Activated naive CD4-positive, alpha-beta T cell treated with anti-CD3 and anti-CD28 coated beads, Interleukin-2, amount 10 ng/mL, durations not matched to agents 7 days and 5 days (primary cell): ENCODE measurements at regions not wholly inside any gene's neighbourhood (a gene's known extent, or its start where the extent isn't known, plus 50 kb on each side); places are given as distances from the start of the nearest gene placed in this dataset.
"Not testable (repeated sequence)": the region's sequence is repeated elsewhere in the genome, so short reads cannot be mapped to it uniquely, and the experiment has no call there.

Source experiments
- CTCF ChIA-PET: fragments of 350-600 bp; sonication (Branson Sonifier 250); formaldehyde crosslinking; loops from one replicate; lab custom pipeline; 2021; ENCODE audit warnings: antibody characterized with exemption; lab: Charles Lee
- DNase-seq: peaks from one replicate; pipeline ENCODE4 v3.0.0-alpha.2; 2020
- H3K27ac Mint-ChIP-seq: one replicate; pipeline ENCODE4 v1.8.0; 2021; ENCODE audit warnings: mild to moderate bottlenecking, moderate library complexity, mixed read lengths
- H3K27me3 Mint-ChIP-seq: one replicate; pipeline ENCODE4 v1.8.0; 2021; ENCODE audit warnings: mild to moderate bottlenecking, mixed read lengths
- H3K36me3 Mint-ChIP-seq: one replicate; pipeline ENCODE4 v1.8.0; 2021; ENCODE audit warnings: mixed read lengths
- H3K4me1 Mint-ChIP-seq: one replicate; pipeline ENCODE4 v1.8.0; 2021; ENCODE audit warnings: mixed read lengths
- H3K4me3 Mint-ChIP-seq: one replicate; pipeline ENCODE4 v1.8.0; 2021; ENCODE audit warnings: mild to moderate bottlenecking, moderate library complexity, mixed read lengths
- H3K9me3 Mint-ChIP-seq: one replicate; pipeline ENCODE4 v1.8.0; 2021; ENCODE audit warnings: mixed read lengths

- Mint-ChIP-seq H3K9me3 (no peaks in the 10 kb centered on the region), H3K36me3 (no peaks in the 10 kb centered on the region), H3K4me3 (no peak overlapping the region), H3K4me1 (no peaks in the 10 kb centered on the region), H3K27me3 (peaks cover 11% of the 10 kb centered on the region), H3K27ac (no peak overlapping the region)
- CTCF ChIA-PET, result interaction anchor here (0.5 kb wide), 1 partner anchor 2000 kb away, joined by 3 read pairs; no protein-coding TSS in a partner anchor
- no peak for DNase-seq
Measured at GRCh38 chr5:155134130-155134529, 120.6 kb downstream of the KIF4B start.

- Mint-ChIP-seq H3K27ac (no peak overlapping the region), H3K9me3 (no peaks in the 10 kb centered on the region), H3K4me1 (no peaks in the 10 kb centered on the region), H3K27me3 (peaks cover 14% of the 10 kb centered on the region), H3K36me3 (no peaks in the 10 kb centered on the region), H3K4me3 (no peak overlapping the region)
- CTCF ChIA-PET, result interaction anchor here (0.6 kb wide), 1 partner anchor 798 kb away, joined by 3 read pairs; no protein-coding TSS in a partner anchor
- DNase-seq, result no peak
Measured at GRCh38 chr5:155136216-155136850, 122.8 kb downstream of the KIF4B start.

DNA sequence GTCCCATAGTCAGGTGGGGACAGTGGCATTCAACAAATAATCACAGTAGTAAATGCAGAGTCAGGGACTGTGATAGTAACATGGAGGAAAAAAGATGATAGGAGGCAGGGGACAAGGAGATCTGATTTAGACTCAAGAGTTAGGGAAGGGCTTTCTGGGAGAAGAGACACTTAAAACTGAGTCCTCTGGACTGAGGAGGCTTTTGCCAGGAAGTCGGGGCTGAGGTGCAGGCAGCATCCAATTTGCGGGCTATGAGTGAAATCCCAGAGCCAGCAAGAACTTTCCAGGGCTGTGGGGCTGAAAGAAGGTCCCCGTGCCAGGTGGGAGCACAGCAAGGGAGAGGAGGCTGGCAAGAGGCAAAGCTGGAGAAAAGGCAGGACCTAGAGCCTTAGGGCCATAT, 124.1 kb downstream of the KIF4B start:
- Mint-ChIP-seq H3K9me3 (no peaks in the 10 kb centered on the region), H3K27me3 (peaks cover 13% of the 10 kb centered on the region), H3K27ac (no peak overlapping the region), H3K4me1 (no peaks in the 10 kb centered on the region), H3K4me3 (no peak overlapping the region), H3K36me3 (no peaks in the 10 kb centered on the region)
- CTCF ChIA-PET, result no interaction called here
- DNase-seq, result no peak

- DNase-seq, result no peak
- CTCF ChIA-PET, result interaction anchor here (1.3 kb wide), 1 partner anchor 1991 kb away, joined by 5 read pairs; no protein-coding TSS in a partner anchor
- Mint-ChIP-seq H3K36me3 (no peaks in the 10 kb centered on the region), H3K27me3 (peaks cover 13% of the 10 kb centered on the region), H3K9me3 (no peaks in the 10 kb centered on the region), H3K4me1 (no peaks in the 10 kb centered on the region), H3K27ac (no peak overlapping the region), H3K4me3 (no peak overlapping the region)
Measured at GRCh38 chr5:155140646-155141045, 127.1 kb downstream of the KIF4B start.

DNA sequence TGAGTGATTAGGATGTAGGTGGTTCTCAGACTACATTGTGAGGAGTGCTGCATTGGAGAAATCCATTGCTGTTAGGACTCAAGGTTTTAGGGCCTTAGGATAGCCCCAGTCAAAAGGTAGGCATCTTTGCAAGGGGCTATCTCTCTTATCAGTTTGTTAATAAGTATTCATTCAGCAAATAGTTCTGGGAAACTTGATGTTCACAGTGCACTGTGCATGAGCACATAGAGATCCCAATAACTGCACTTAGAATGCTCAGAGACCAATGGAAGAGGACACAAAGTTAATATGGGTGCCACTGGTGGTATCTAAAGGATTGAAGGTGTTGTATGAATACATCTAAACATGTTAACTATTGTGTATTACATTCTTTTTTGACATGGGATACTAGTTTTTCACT, 131.4 kb downstream of the KIF4B start:
- Mint-ChIP-seq H3K9me3 (no peaks in the 10 kb centered on the region), H3K4me1 (no peaks in the 10 kb centered on the region), H3K4me3 (no peak overlapping the region), H3K36me3 (no peaks in the 10 kb centered on the region), H3K27ac (no peak overlapping the region), H3K27me3 (no peaks in the 10 kb centered on the region)
- no peak for DNase-seq
- CTCF ChIA-PET, result no interaction called here

- H3K36me3 Mint-ChIP-seq, result no peaks in the 10 kb centered on the region
- H3K4me3 Mint-ChIP-seq, result no peak overlapping the region
- no peak for DNase-seq
- H3K4me1 Mint-ChIP-seq, result no peaks in the 10 kb centered on the region
- no peak overlapping the region for H3K27ac Mint-ChIP-seq
- H3K9me3 Mint-ChIP-seq, result no peaks in the 10 kb centered on the region
- H3K27me3 Mint-ChIP-seq, result no peaks in the 10 kb centered on the region
- CTCF ChIA-PET, result interaction anchor here (0.5 kb wide), 1 partner anchor 1417 kb away, joined by 3 read pairs; no protein-coding TSS in a partner anchor
Measured at GRCh38 chr5:155147222-155147621, 133.7 kb downstream of the KIF4B start.

GRCh38 chr5:155148694-155149093, 135.1 kb downstream of the KIF4B start:
- no peaks in the 10 kb centered on the region for H3K9me3 Mint-ChIP-seq
- no peak overlapping the region for H3K27ac Mint-ChIP-seq
- no peaks in the 10 kb centered on the region for H3K36me3 Mint-ChIP-seq
- H3K27me3 Mint-ChIP-seq, result no peaks in the 10 kb centered on the region
- H3K4me3 Mint-ChIP-seq, result no peak overlapping the region
- no peak for DNase-seq
- H3K4me1 Mint-ChIP-seq, result no peaks in the 10 kb centered on the region
- CTCF ChIA-PET, result interaction anchor here (1.6 kb wide), 1 partner anchor 10 kb away, joined by 6 read pairs; no protein-coding TSS in a partner anchor

DNA sequence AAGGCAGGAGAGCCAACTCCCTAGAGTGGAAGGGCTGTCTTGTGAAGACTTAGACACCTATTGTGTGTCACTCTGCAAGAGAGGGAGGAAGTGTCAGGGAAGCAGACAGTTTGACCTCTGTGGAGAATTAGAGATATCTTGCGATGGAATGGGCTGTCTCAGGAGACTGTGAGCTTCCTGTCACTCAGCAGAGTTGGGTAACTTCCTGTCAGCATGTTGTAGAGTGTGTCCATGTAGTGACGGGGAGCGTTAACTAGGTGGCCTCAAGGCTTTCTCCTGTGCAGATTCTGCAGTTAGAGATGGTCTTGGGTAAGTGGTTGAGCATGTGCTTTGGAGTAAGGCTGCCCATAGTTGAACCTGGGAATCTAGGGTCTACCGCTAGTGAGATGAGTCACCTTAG, 136.5 kb downstream of the KIF4B start:
- Mint-ChIP-seq H3K4me3 (no peak overlapping the region), H3K4me1 (no peaks in the 10 kb centered on the region), H3K27me3 (no peaks in the 10 kb centered on the region), H3K27ac (no peak overlapping the region), H3K36me3 (no peaks in the 10 kb centered on the region), H3K9me3 (no peaks in the 10 kb centered on the region)
- no peak for DNase-seq
- CTCF ChIA-PET, result no interaction called here

DNA sequence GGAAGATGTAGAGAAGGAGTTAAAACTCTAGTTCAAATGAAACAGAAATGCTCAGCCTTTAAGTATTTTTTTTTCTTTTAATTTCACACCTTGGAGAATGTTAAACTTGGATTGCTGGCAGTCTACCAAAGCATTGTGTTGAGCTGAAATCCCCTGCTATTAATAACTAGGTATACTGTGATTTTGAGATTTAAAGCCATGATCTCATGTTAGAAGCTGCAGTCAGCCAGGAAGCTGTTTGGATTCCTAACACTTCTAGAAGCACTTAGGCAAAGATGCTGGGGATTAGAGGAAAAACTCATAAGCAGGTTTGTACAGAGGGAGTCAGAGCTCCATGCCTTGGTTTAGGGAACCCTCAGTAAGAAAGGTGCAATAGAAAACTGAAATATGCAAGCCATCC, 141.4 kb downstream of the KIF4B start:
- H3K27me3 Mint-ChIP-seq, result no peaks in the 10 kb centered on the region
- no peaks in the 10 kb centered on the region for H3K36me3 Mint-ChIP-seq
- CTCF ChIA-PET, result no interaction called here

DNA sequence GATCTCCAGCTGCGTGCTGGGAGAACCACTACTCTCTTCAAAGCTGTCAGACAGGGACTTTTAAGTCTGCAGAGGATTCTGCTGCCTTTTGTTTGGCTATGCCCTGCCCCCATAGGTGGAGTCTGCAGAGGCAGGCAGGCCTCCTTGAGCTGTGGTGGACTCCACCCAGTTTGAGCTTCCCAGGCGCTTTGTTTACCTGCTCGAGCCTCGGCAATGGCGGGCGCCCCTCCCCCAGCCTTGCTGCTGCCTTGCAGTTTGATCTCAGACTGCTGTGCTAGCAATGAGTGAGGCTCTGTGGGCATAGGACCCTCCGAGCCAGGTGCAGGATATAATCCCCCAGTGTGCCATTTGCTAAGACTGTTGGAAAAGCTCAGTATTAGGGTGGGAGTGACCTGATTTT, 149.5 kb downstream of the KIF4B start:
- CTCF ChIA-PET, H3K36me3 Mint-ChIP-seq, H3K27ac Mint-ChIP-seq, DNase-seq, H3K4me1 Mint-ChIP-seq, H3K27me3 Mint-ChIP-seq, H3K9me3 Mint-ChIP-seq, H3K4me3 Mint-ChIP-seq: not testable (repeated sequence)

More for the DNA sequence above, 141.4 kb downstream of the KIF4B start:
- no peaks in the 10 kb centered on the region for H3K9me3 Mint-ChIP-seq
- DNase-seq, result no peak
- no peaks in the 10 kb centered on the region for H3K4me1 Mint-ChIP-seq
- no peak overlapping the region for H3K4me3 Mint-ChIP-seq
- H3K27ac Mint-ChIP-seq, result no peak overlapping the region

- no peak for DNase-seq
- no peaks in the 10 kb centered on the region for H3K4me1 Mint-ChIP-seq
- H3K9me3 Mint-ChIP-seq, result peaks cover 4% of the 10 kb centered on the region
- H3K36me3 Mint-ChIP-seq, result no peaks in the 10 kb centered on the region
- no peak overlapping the region for H3K27ac Mint-ChIP-seq
- CTCF ChIA-PET, result no interaction called here
- H3K27me3 Mint-ChIP-seq, result no peaks in the 10 kb centered on the region
- no peak overlapping the region for H3K4me3 Mint-ChIP-seq
Measured at GRCh38 chr5:155167736-155168135, 154.2 kb downstream of the KIF4B start.

DNA sequence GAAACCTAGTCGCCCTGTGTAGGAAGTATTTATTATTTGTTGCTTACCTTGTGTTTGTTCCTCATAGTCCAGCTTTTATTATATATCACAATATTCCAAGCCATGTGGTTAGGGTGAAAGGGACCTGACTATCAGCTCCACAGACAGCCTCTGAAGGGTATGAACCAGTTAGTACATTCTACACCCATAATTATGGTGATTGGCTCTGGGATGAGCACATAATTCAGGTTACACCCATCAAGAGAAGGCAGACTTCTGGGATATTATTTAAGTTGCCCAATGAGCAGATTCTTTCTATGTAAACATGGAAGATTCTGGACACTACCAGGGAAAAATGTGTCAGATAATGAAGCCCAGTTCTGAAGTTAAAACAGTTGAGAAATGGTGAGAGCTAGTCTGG, 168.0 kb downstream of the KIF4B start:
- no peak for DNase-seq
- Mint-ChIP-seq H3K36me3 (no peaks in the 10 kb centered on the region), H3K27me3 (no peaks in the 10 kb centered on the region), H3K4me3 (no peak overlapping the region), H3K4me1 (no peaks in the 10 kb centered on the region), H3K9me3 (no peaks in the 10 kb centered on the region), H3K27ac (no peak overlapping the region)
- CTCF ChIA-PET, result no interaction called here

- CTCF ChIA-PET, result no interaction called here
- no peaks in the 10 kb centered on the region for H3K36me3 Mint-ChIP-seq
- H3K9me3 Mint-ChIP-seq, result peaks cover 5% of the 10 kb centered on the region
- no peak overlapping the region for H3K4me3 Mint-ChIP-seq
- no peaks in the 10 kb centered on the region for H3K4me1 Mint-ChIP-seq
- no peaks in the 10 kb centered on the region for H3K27me3 Mint-ChIP-seq
- DNase-seq, result no peak
- no peak overlapping the region for H3K27ac Mint-ChIP-seq
Measured at GRCh38 chr5:155189476-155189875, 175.9 kb downstream of the KIF4B start.

DNA sequence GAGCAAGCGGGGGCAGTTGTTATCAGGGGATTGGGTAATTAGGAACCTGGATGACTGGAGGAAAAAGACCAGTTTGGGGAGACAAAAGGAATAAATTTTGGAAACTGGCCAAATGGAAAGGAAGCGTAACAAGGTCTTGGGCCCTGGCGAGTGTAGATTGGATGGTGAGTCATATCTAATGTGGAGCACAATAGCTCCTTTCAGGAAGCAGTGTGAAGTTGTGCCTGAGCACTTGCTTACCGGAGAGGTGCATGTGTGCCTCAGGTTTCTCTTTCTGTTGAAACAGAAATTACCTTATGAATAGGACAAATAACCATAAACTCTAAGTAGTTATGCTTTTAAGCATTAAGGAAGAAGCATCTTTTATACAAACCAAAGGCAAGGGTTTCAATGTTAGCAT, 176.4 kb downstream of the KIF4B start:
- no peak for DNase-seq
- Mint-ChIP-seq H3K27me3 (no peaks in the 10 kb centered on the region), H3K4me3 (no peak overlapping the region), H3K36me3 (no peaks in the 10 kb centered on the region), H3K27ac (no peak overlapping the region), H3K4me1 (no peaks in the 10 kb centered on the region), H3K9me3 (peaks cover 5% of the 10 kb centered on the region)
- CTCF ChIA-PET, result no interaction called here

DNA sequence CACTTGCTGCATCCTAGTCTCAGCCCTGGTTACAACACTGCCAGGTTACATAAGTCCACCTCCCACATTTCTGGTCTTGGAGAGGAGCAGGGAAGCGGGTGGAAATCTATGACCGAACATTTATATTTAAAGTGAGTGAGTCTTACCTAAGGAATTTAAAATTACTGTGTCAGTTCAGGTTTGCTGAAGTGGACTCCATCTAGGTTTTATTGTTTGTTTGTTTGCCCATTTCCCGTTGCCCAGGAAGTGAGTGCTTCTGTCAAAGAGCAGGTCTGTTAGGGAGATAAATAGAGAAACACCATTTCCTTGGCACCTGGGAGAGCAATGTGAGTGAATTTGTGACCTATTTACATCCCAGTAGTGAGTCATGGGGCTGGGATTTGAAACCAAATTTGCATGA, 179.5 kb downstream of the KIF4B start:
- Mint-ChIP-seq H3K36me3 (no peaks in the 10 kb centered on the region), H3K27ac (no peak overlapping the region)

More for the DNA sequence above, 179.5 kb downstream of the KIF4B start:
- Mint-ChIP-seq H3K4me1 (no peaks in the 10 kb centered on the region), H3K9me3 (peaks cover 5% of the 10 kb centered on the region), H3K4me3 (no peak overlapping the region), H3K27me3 (no peaks in the 10 kb centered on the region)
- no peak for DNase-seq
- CTCF ChIA-PET, result interaction anchor here (1.0 kb wide), 1 partner anchor 9 kb away, joined by 3 read pairs; no protein-coding TSS in a partner anchor
